Mammary epithelial cell (primary cell): ENCODE measurements at regions not wholly inside any gene's neighbourhood (a gene's known extent, or its start where the extent isn't known, plus 50 kb on each side); places are given as distances from the start of the nearest gene placed in this dataset.

Experiments used
- EZH2 ChIP-seq: IDR thresholded peaks from 2 replicates; pipeline ENCODE4 v1.6.1; 2012; ENCODE audit warnings: low read length, inconsistent platforms, borderline replicate concordance
- TF ChIP-seq, protein P1 (sequence below), 2 donors: IDR thresholded peaks in 1 of 2; conservative IDR thresholded peaks in 1 of 2; 2 replicates each; pipeline ENCODE4 v1.5.1; 2011 to 2012; ENCODE audit warnings: inconsistent platforms in 2 of 2, low read length in 2 of 2, mild to moderate bottlenecking in 2 of 2, control low read depth in 1 of 2, low read depth in 1 of 2; ENCODE audit not compliant: insufficient read depth in 1 of 2; ENCODE audit errors: extremely low read depth in 1 of 2

DNA sequence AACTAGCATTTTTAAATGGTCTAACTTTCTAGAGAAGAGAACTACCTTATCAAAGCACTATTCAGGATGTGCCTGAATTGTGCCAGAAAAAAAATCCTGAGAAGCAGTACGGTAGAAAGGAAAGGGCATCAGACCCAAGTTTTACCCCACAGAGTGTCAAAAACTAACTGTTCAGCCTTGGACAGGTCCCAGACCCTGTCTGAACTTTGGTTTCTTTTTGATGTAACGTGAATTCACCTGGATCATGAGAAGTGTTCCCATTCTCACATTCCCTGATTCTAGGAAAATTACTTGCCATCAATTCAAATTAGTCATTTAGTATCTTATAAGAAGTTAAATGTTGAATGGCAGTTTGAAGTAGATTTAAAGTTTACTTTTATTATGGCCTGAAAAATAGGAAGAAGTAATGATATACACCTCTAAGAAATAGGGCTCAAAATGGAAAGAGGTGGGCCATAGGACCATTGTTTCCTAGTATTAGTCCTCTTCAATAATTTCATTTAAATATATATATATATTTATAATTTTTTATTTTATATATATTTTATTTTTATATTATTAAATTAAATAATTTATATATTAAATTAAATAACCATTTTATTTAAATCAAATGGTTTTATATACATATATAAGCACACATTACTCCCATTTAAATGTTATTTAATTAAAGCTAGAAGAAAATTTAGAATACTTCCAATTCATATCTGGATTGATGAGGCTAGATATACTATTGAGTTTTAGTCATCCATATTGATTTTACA is 181.9 kb upstream of the PPARGC1A start:
- TF ChIP-seq, protein P1, sequence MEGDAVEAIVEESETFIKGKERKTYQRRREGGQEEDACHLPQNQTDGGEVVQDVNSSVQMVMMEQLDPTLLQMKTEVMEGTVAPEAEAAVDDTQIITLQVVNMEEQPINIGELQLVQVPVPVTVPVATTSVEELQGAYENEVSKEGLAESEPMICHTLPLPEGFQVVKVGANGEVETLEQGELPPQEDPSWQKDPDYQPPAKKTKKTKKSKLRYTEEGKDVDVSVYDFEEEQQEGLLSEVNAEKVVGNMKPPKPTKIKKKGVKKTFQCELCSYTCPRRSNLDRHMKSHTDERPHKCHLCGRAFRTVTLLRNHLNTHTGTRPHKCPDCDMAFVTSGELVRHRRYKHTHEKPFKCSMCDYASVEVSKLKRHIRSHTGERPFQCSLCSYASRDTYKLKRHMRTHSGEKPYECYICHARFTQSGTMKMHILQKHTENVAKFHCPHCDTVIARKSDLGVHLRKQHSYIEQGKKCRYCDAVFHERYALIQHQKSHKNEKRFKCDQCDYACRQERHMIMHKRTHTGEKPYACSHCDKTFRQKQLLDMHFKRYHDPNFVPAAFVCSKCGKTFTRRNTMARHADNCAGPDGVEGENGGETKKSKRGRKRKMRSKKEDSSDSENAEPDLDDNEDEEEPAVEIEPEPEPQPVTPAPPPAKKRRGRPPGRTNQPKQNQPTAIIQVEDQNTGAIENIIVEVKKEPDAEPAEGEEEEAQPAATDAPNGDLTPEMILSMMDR (conservative IDR thresholded peaks at IDR 0.05 in 1 of 2, IDR thresholded peaks at IDR 0.05 in 1 of 2; ENCODE audit: extremely low read depth in 1 of 2, insufficient read depth in 1 of 2, low read depth in 1 of 2, low read length in 2 of 2): no peak
- no peak for TF ChIP-seq EZH2
